ENCODE measurements at regions not wholly inside any gene's neighbourhood (a gene's known extent, or its start where the extent isn't known, plus 50 kb on each side); places are given as distances from the start of the nearest gene placed in this dataset.

DNA sequence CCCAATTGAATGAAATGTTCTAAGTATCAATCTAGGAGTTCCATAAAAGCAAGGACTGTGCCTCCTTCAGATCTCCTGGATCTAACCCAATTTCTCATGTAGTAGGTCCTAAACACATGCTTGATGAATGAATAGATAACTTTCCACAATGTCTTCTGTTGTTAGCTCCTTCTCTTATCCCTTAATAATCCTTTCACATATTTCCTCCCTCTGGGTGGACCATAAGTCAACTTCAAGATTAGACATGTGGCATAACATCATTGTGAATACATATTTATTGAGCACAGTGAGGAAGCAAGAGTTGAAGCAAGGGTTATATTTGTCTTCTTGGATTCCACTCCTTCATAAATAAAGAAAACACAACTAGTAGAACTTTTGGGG is 108.6 kb upstream of the EGFLAM start:
- TF ChIP-seq, protein P1, sequence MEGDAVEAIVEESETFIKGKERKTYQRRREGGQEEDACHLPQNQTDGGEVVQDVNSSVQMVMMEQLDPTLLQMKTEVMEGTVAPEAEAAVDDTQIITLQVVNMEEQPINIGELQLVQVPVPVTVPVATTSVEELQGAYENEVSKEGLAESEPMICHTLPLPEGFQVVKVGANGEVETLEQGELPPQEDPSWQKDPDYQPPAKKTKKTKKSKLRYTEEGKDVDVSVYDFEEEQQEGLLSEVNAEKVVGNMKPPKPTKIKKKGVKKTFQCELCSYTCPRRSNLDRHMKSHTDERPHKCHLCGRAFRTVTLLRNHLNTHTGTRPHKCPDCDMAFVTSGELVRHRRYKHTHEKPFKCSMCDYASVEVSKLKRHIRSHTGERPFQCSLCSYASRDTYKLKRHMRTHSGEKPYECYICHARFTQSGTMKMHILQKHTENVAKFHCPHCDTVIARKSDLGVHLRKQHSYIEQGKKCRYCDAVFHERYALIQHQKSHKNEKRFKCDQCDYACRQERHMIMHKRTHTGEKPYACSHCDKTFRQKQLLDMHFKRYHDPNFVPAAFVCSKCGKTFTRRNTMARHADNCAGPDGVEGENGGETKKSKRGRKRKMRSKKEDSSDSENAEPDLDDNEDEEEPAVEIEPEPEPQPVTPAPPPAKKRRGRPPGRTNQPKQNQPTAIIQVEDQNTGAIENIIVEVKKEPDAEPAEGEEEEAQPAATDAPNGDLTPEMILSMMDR (IDR thresholded peaks at IDR 0.05), result no peak
- H3K9me3 ChIP-seq (replicated peaks in 1 of 2; ENCODE audit: control insufficient read depth in 1 of 2, insufficient read depth in 1 of 2, low read length in 2 of 2), result no peaks in the 10 kb centered on the region
- peaks cover 0 to 5% (median 2%) of the 10 kb centered on the region in 7 donors for H3K9me3 Mint-ChIP-seq
- no peaks in the 10 kb centered on the region for H3K4me1 Mint-ChIP-seq
- H3K27me3 ChIP-seq (ENCODE audit: control insufficient read depth in 2 of 2, insufficient read depth in 2 of 2, low read length in 2 of 2), result no peaks in the 10 kb centered on the region
- no peaks in the 10 kb centered on the region for H3K4me1 ChIP-seq (ENCODE audit: control insufficient read depth in 1 of 2, insufficient read depth in 2 of 2, low read length in 2 of 2)
- H3K79me2 ChIP-seq (ENCODE audit: insufficient read depth, low read length), result no peaks in the 10 kb centered on the region
- no peak overlapping the region for H3K4me2 ChIP-seq (replicated peaks; ENCODE audit: extremely low read depth, low read length, poor library complexity, severe bottlenecking)
- no peak overlapping the region for H3K4me3 Mint-ChIP-seq
- H3K36me3 ChIP-seq (replicated peaks in 1 of 2; ENCODE audit: control insufficient read depth in 1 of 2, insufficient read depth in 2 of 2, low read length in 2 of 2), result no peaks in the 10 kb centered on the region
- H4K20me1 ChIP-seq (ENCODE audit: insufficient read depth, low read length), result no peaks in the 10 kb centered on the region
- no peak overlapping the region for H3K4me3 ChIP-seq (replicated peaks in 1 of 3; ENCODE audit: low read depth in 2 of 3, low read length in 3 of 3)
- H2AFZ ChIP-seq (ENCODE audit: insufficient read depth, low read depth, low read length, poor library complexity, severe bottlenecking), result no peak overlapping the region
- no peaks in the 10 kb centered on the region for H3K36me3 Mint-ChIP-seq
- no peak overlapping the region for H3K9ac ChIP-seq (ENCODE audit: insufficient read depth, low read length, poor library complexity, severe bottlenecking)
- DNase-seq, result no peak
- H3K27ac Mint-ChIP-seq, result no peak overlapping the region
- no peak overlapping the region for H3K27ac ChIP-seq (ENCODE audit: low read depth in 1 of 2, low read length in 2 of 2)
- H3K27me3 Mint-ChIP-seq (ENCODE audit: low read depth in 3 of 3), result peaks cover 0 to 2% (median 2%) of the 10 kb centered on the region in 3 donors
- intact Hi-C loops (cut with micrococcal nuclease), result no loop called here

DNA sequence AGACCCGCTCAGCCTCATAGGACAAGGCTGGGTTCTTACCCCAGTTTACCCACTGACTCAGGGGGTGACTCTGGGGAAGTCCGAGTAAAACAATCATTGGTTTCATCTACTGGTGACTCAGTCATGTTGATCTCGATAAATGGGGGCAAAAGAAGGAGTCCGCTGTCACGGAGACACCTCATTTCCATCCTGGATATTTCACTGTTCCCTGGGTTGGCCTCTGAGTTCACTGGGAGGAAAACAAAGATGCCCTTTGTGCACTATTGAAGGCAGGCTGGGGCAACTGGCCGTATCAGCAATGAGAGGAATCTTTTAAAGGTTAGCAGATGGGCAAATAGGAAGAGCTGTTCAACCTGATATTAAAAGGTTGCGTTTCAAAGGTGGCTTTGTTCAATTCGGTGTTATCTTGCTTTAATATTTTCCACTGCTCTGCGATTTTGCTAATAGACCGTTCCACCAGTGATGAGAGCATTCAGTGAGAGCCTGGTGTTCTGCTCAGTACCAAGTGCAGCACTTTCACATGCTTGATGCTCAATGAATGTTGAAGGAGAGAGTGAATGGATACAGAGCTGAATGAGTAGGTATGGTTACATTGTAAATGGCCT is 110.2 kb upstream of the EGFLAM start:
- no peak overlapping the region for H2AFZ ChIP-seq (ENCODE audit: insufficient read depth, low read depth, low read length, poor library complexity, severe bottlenecking)
- no peaks in the 10 kb centered on the region for H3K27me3 ChIP-seq (ENCODE audit: control insufficient read depth in 2 of 2, insufficient read depth in 2 of 2, low read length in 2 of 2)
- no peak overlapping the region for H3K4me2 ChIP-seq (replicated peaks; ENCODE audit: extremely low read depth, low read length, poor library complexity, severe bottlenecking)
- no peak overlapping the region for H3K27ac ChIP-seq (ENCODE audit: low read depth in 1 of 2, low read length in 2 of 2)
- Mint-ChIP-seq H3K9me3 (peaks cover 0 to 5% (median 3%) of the 10 kb centered on the region in 7 donors), H3K27me3 (ENCODE audit: low read depth in 3 of 3) (peaks cover 0 to 3% (median 2%) of the 10 kb centered on the region in 3 donors), H3K27ac (no peak overlapping the region), H3K4me1 (no peaks in the 10 kb centered on the region), H3K4me3 (no peak overlapping the region), H3K36me3 (no peaks in the 10 kb centered on the region)
- no peaks in the 10 kb centered on the region for H3K4me1 ChIP-seq (ENCODE audit: control insufficient read depth in 1 of 2, insufficient read depth in 2 of 2, low read length in 2 of 2)
- no peaks in the 10 kb centered on the region for H3K79me2 ChIP-seq (ENCODE audit: insufficient read depth, low read length)
- intact Hi-C loops (cut with micrococcal nuclease), result no loop called here
- H3K36me3 ChIP-seq (replicated peaks in 1 of 2; ENCODE audit: control insufficient read depth in 1 of 2, insufficient read depth in 2 of 2, low read length in 2 of 2), result no peaks in the 10 kb centered on the region
- H3K9me3 ChIP-seq (replicated peaks in 1 of 2; ENCODE audit: control insufficient read depth in 1 of 2, insufficient read depth in 1 of 2, low read length in 2 of 2), result no peaks in the 10 kb centered on the region
- TF ChIP-seq, protein P1 (IDR thresholded peaks at IDR 0.05), result no peak
- no peak overlapping the region for H3K4me3 ChIP-seq (replicated peaks in 1 of 3; ENCODE audit: low read depth in 2 of 3, low read length in 3 of 3)
- DNase-seq, result no peak
- no peak overlapping the region for H3K9ac ChIP-seq (ENCODE audit: insufficient read depth, low read length, poor library complexity, severe bottlenecking)
- H4K20me1 ChIP-seq (ENCODE audit: insufficient read depth, low read length), result no peaks in the 10 kb centered on the region
- WGBS (ENCODE audit: insufficient coverage), result 96% methylated on average over 9 of the region's 10 CpGs

Measured in CD14-positive monocyte (primary cell).